ENCODE measurements at regions not wholly inside any gene's neighbourhood (a gene's known extent, or its start where the extent isn't known, plus 50 kb on each side); places are given as distances from the start of the nearest gene placed in this dataset.

GRCh38 chr3:157647820-157648219 is 144.6 kb upstream of the VEPH1 start (continued):
- TF ChIP-seq ZBTB33 (IDR thresholded peaks at IDR 0.05; ENCODE audit: extremely low read depth, insufficient replicate concordance, low read length): no peak

GRCh38 chr3:157639756-157640426 is 136.7 kb upstream of the VEPH1 start:
- intact Hi-C loops (cut with micrococcal nuclease): no loop called here
- DNase-seq (ENCODE audit: low read depth, low spot score) (no peak), ATAC-seq (no peak)
- H3K9me3 ChIP-seq (ENCODE audit: control insufficient read depth in 1 of 2, insufficient read depth in 1 of 2, low read depth in 1 of 2, low read length in 2 of 2): peaks cover 3% of the 10 kb centered on the region in 2 experiments; a peak in 2 of 4 replicates
- H3K9ac ChIP-seq (ENCODE audit: low read length): no peak overlapping the region
- H3K4me2 ChIP-seq (ENCODE audit: low read length): no peak overlapping the region
- no peak overlapping the region for H3K27ac ChIP-seq (ENCODE audit: low read depth, low read length)
- no peak overlapping the region for H3K4me3 ChIP-seq (replicated peaks in 1 of 2; ENCODE audit: low read depth in 1 of 2, low read length in 2 of 2)
- H2AFZ ChIP-seq (ENCODE audit: low read depth, low read length, poor library complexity, severe bottlenecking): no peak overlapping the region
- POLR2A ChIA-PET: no interaction called here
- H3K9me2 ChIP-seq (ENCODE audit: insufficient read depth): no peaks in the 10 kb centered on the region
- TF ChIP-seq YY1 (IDR thresholded peaks at IDR 0.05; ENCODE audit: extremely low read depth, insufficient replicate concordance, low read depth, low read length) (no peak), CBX3 (IDR thresholded peaks at IDR 0.05; ENCODE audit: low read depth) (no peak), ATF3 (IDR thresholded peaks at IDR 0.05) (no peak), POLR2AphosphoS5 (IDR thresholded peaks at IDR 0.05; ENCODE audit: low read depth, low read length) (no peak), SIN3A (IDR thresholded peaks at IDR 0.05; ENCODE audit: low read depth) (no peak), POLR2A (IDR thresholded peaks at IDR 0.05; ENCODE audit: borderline replicate concordance, extremely low read depth, insufficient read depth, insufficient read length) (no peak)
- H3K27me3 ChIP-seq (ENCODE audit: insufficient read depth, low read length): no peaks in the 10 kb centered on the region
- no peaks in the 10 kb centered on the region for H3K4me1 ChIP-seq (ENCODE audit: control insufficient read depth in 1 of 2, insufficient read depth in 2 of 2, low read length in 2 of 2)
- CTCF ChIA-PET: no interaction called here
- H4K20me1 ChIP-seq (ENCODE audit: insufficient read depth): no peaks in the 10 kb centered on the region
- H3K79me2 ChIP-seq (ENCODE audit: insufficient read depth, low read length): no peaks in the 10 kb centered on the region
- RAD21 ChIA-PET (ENCODE audit: low non-redundant PET in 1 of 2, low total read pairs in 2 of 2, uncharacterized antibody in 2 of 2, unreplicated experiment in 2 of 2): no interaction called here
- BruUV-seq (replicated peaks): no TSS peak
- no peaks in the 10 kb centered on the region for H3K36me3 ChIP-seq (ENCODE audit: control insufficient read depth in 1 of 2, insufficient read depth in 2 of 2, low read length in 2 of 2)
